ENCODE measurements at regions not wholly inside any gene's neighbourhood (a gene's known extent, or its start where the extent isn't known, plus 50 kb on each side); places are given as distances from the start of the nearest gene placed in this dataset.
"Not testable (repeated sequence)": the region's sequence is repeated elsewhere in the genome, so short reads cannot be mapped to it uniquely, and the experiment has no call there.

DNA sequence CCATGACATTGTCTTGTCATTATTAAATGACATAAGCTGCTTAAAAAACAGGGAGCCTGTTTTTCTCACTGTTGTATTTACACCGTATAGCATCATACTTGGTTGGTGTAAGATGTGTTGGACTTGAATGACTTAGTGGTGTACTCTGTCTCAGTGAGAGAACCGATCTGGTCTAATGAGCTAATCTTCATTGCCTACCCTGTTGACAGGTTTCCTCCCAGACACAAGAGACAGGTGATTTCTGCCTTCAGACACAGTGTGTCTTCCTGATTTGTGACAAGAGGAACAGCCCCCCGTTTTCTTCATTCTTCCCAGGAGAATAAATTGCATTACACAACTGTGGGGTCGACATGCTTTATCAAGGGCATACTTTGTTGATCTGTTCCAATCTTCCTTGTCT is 137.2 kb upstream of the ID4 start:
- 63% methylated on average over 4 of the region's 4 CpGs for WGBS
- no peak for DNase-seq (ENCODE audit: extremely low spot score)
- H3K36me3 ChIP-seq (ENCODE audit: insufficient read depth): no peaks in the 10 kb centered on the region
- H3K4me3 ChIP-seq (ENCODE audit: low read depth, low read length): no peak overlapping the region
- no peak overlapping the region for H3K27ac ChIP-seq (ENCODE audit: low read depth)
- H3K4me1 ChIP-seq (ENCODE audit: insufficient read depth): no peaks in the 10 kb centered on the region

GRCh38 chr6:19705606-19706005 is 131.6 kb upstream of the ID4 start:
- no peaks in the 10 kb centered on the region for H3K36me3 ChIP-seq (ENCODE audit: insufficient read depth)
- H3K4me3 ChIP-seq (ENCODE audit: low read depth, low read length): no peak overlapping the region
- DNase-seq (ENCODE audit: extremely low spot score): no peak
- H3K4me1 ChIP-seq (ENCODE audit: insufficient read depth): no peaks in the 10 kb centered on the region
- 96% methylated on average over 5 of the region's 5 CpGs for WGBS
- H3K27ac ChIP-seq (ENCODE audit: low read depth): no peak overlapping the region

DNA sequence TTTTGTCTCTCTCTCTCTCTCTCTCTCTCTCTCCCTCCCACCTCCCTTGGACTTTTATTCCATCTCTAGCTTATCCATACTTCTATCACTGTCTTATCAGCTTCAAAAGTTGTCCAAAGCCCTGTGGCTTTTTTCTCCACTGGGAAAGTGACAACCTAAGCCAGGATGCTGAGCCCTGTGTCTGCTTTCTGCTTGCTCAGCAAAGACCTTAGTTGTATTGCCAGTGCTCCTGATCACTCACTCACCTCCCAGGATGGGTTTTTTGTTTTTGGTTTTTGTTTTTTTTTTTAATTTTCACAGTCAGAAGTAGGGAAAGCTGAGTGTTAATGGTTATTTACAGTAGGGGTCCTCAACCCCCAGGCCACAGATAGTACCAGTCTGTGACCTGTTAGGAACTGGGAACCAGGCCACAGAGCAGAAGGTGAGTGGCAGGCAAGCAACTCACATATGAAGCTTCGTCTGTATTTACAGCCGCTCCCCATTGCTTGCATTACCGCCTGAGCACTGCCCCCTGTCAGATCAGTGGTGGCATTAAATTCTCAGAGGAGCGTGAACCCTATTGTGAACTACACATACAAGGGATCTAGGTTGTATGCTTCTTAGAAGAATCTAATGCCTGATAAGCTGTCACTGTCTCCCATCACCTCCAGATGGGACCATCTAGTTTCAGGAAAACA is 125.0 kb upstream of the ID4 start:
- DNase-seq (ENCODE audit: extremely low spot score): no peak
- Histone ChIP-seq H3K27ac (ENCODE audit: low read depth) (no peak overlapping the region), H3K36me3 (ENCODE audit: insufficient read depth) (no peaks in the 10 kb centered on the region), H3K4me1 (ENCODE audit: insufficient read depth) (no peaks in the 10 kb centered on the region), H3K4me3 (ENCODE audit: low read depth, low read length) (no peak overlapping the region)
- 95% methylated on average over 4 of the region's 4 CpGs for WGBS

GRCh38 chr6:19712998-19713397 is 124.2 kb upstream of the ID4 start:
- Histone ChIP-seq H3K4me1 (ENCODE audit: insufficient read depth) (no peaks in the 10 kb centered on the region), H3K27ac (ENCODE audit: low read depth) (no peak overlapping the region), H3K4me3 (ENCODE audit: low read depth, low read length) (no peak overlapping the region), H3K36me3 (ENCODE audit: insufficient read depth) (no peaks in the 10 kb centered on the region)
- WGBS: 93% methylated on average over 1 of the region's 1 CpG
- DNase-seq (ENCODE audit: extremely low spot score): no peak

GRCh38 chr6:19713411-19713810 is 123.8 kb upstream of the ID4 start:
- Histone ChIP-seq H3K4me3 (ENCODE audit: low read depth, low read length) (no peak overlapping the region), H3K4me1 (ENCODE audit: insufficient read depth) (no peaks in the 10 kb centered on the region)
- WGBS: 91% methylated on average over 4 of the region's 4 CpGs

GRCh38 chr6:19713984-19714383 is 123.2 kb upstream of the ID4 start:
- Histone ChIP-seq H3K4me3 (ENCODE audit: low read depth, low read length) (no peak overlapping the region), H3K27ac (ENCODE audit: low read depth) (no peak overlapping the region)
- WGBS: 80% methylated on average over 3 of the region's 3 CpGs

More at GRCh38 chr6:19713411-19713810, 123.8 kb upstream of the ID4 start:
- Histone ChIP-seq H3K36me3 (ENCODE audit: insufficient read depth) (no peaks in the 10 kb centered on the region), H3K27ac (ENCODE audit: low read depth) (no peak overlapping the region)
- no peak for DNase-seq (ENCODE audit: extremely low spot score)

DNA sequence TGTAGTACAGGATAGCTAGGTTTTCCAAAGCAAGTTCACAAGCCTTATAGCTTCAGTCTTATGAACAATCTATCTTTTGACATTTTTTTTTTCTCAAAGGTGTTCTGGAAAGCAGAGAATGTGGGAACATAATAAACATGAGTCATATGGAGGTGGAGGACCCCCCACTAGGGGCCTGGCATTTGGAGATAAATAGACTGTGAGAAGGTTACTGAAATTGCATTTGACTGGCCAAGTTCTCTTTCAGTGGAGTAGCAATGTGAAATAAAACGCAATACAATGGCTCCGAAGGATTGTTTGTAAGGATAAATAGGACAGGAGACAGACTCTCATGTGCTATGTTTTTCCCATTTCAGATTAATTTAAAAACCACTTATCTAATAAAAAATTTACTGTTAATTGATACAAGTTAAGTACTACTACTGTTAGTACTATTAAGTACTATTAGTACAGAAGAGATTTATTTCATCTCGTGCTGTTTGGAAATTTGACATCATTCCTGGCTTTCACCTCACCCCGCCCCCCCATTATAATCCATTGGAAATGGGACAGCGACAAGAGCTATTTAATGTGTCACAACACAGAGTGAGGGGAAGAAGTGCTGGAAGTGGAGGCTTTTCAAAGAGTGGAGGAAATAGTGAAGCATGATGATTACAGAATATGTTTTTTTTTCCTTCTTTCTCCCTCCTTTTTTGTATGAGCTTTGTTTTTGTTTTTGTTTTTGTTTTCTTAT is 122.6 kb upstream of the ID4 start:
- no peak for DNase-seq (ENCODE audit: extremely low spot score)

More at GRCh38 chr6:19713984-19714383, 123.2 kb upstream of the ID4 start:
- H3K36me3 ChIP-seq (ENCODE audit: insufficient read depth): no peaks in the 10 kb centered on the region
- no peaks in the 10 kb centered on the region for H3K4me1 ChIP-seq (ENCODE audit: insufficient read depth)
- no peak for DNase-seq (ENCODE audit: extremely low spot score)

DNA sequence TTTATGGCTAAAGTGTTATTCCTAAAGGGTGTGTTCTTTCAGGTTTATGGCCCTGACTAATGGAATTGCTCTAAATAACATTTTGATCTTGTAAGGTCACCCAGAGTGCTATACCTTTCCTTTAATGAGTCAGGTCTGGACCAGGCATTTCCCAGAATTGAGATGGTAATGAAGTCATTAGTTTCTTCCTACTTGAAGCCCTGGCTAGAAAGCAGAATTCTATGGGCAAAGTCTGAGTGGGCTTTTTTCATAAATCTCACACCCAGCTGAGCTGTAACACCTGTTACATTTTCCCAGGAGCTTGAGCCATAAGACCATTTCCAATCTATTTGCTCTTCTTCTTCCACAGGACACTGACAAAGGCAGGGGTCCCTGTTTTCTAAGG is 122.0 kb upstream of the ID4 start:
- no peaks in the 10 kb centered on the region for H3K36me3 ChIP-seq (ENCODE audit: insufficient read depth)
- no peaks in the 10 kb centered on the region for H3K4me1 ChIP-seq (ENCODE audit: insufficient read depth)
- no peak overlapping the region for H3K27ac ChIP-seq (ENCODE audit: low read depth)
- no peak overlapping the region for H3K4me3 ChIP-seq (ENCODE audit: low read depth, low read length)
- DNase-seq (ENCODE audit: extremely low spot score): no peak

More for the DNA sequence above, 122.6 kb upstream of the ID4 start:
- WGBS: 61% methylated on average over 5 of the region's 5 CpGs
- Histone ChIP-seq H3K4me3 (ENCODE audit: low read depth, low read length) (no peak overlapping the region), H3K4me1 (ENCODE audit: insufficient read depth) (no peaks in the 10 kb centered on the region), H3K36me3 (ENCODE audit: insufficient read depth) (no peaks in the 10 kb centered on the region), H3K27ac (ENCODE audit: low read depth) (no peak overlapping the region)

GRCh38 chr6:19719691-19720128 is 117.5 kb upstream of the ID4 start:
- H3K4me3 ChIP-seq (ENCODE audit: low read depth, low read length): no peak overlapping the region
- H3K27ac ChIP-seq (ENCODE audit: low read depth): no peak overlapping the region
- no peaks in the 10 kb centered on the region for H3K36me3 ChIP-seq (ENCODE audit: insufficient read depth)
- DNase-seq (ENCODE audit: extremely low spot score): no peak
- H3K4me1 ChIP-seq (ENCODE audit: insufficient read depth): no peaks in the 10 kb centered on the region
- 25% methylated on average over 11 of the region's 11 CpGs for WGBS

GRCh38 chr6:19721766-19722377 is 115.3 kb upstream of the ID4 start:
- DNase-seq (ENCODE audit: extremely low spot score): no peak
- H3K27ac ChIP-seq (ENCODE audit: low read depth): no peak overlapping the region
- no peak overlapping the region for H3K4me3 ChIP-seq (ENCODE audit: low read depth, low read length)
- H3K36me3 ChIP-seq (ENCODE audit: insufficient read depth): no peaks in the 10 kb centered on the region
- WGBS: 86% methylated on average over 11 of the region's 11 CpGs
- no peaks in the 10 kb centered on the region for H3K4me1 ChIP-seq (ENCODE audit: insufficient read depth)

GRCh38 chr6:19722999-19723398 is 114.2 kb upstream of the ID4 start:
- DNase-seq (ENCODE audit: extremely low spot score): no peak
- no peak overlapping the region for H3K27ac ChIP-seq (ENCODE audit: low read depth)
- H3K4me1 ChIP-seq (ENCODE audit: insufficient read depth): no peaks in the 10 kb centered on the region
- H3K4me3 ChIP-seq (ENCODE audit: low read depth, low read length): no peak overlapping the region
- WGBS: 52% methylated on average over 6 of the region's 6 CpGs
- no peaks in the 10 kb centered on the region for H3K36me3 ChIP-seq (ENCODE audit: insufficient read depth)

- Histone ChIP-seq H3K4me3 (ENCODE audit: low read depth, low read length) (no peak overlapping the region), H3K4me1 (ENCODE audit: insufficient read depth) (no peaks in the 10 kb centered on the region), H3K36me3 (ENCODE audit: insufficient read depth) (no peaks in the 10 kb centered on the region), H3K27ac (ENCODE audit: low read depth) (no peak overlapping the region)
- no peak for DNase-seq (ENCODE audit: extremely low spot score)
Measured at GRCh38 chr6:19723545-19723944, 113.6 kb upstream of the ID4 start.

- H3K27ac ChIP-seq (ENCODE audit: low read depth); H3K4me3 ChIP-seq (ENCODE audit: low read depth, low read length); DNase-seq (ENCODE audit: extremely low spot score); H3K4me1 ChIP-seq (ENCODE audit: insufficient read depth); H3K36me3 ChIP-seq (ENCODE audit: insufficient read depth): not testable (repeated sequence)
Measured at GRCh38 chr6:19725436-19725835, 111.7 kb upstream of the ID4 start.

GRCh38 chr6:19731282-19731681 is 105.9 kb upstream of the ID4 start:
- DNase-seq (ENCODE audit: extremely low spot score): no peak
- 91% methylated on average over 5 of the region's 5 CpGs for WGBS
- H3K4me3 ChIP-seq (ENCODE audit: low read depth, low read length): no peak overlapping the region
- no peak overlapping the region for H3K27ac ChIP-seq (ENCODE audit: low read depth)
- H3K36me3 ChIP-seq (ENCODE audit: insufficient read depth): no peaks in the 10 kb centered on the region
- no peaks in the 10 kb centered on the region for H3K4me1 ChIP-seq (ENCODE audit: insufficient read depth)
